Uterus (tissue), 3 donors: ENCODE measurements at regions not wholly inside any gene's neighbourhood (a gene's known extent, or its start where the extent isn't known, plus 50 kb on each side); places are given as distances from the start of the nearest gene placed in this dataset.

Experiments
- DNase-seq, 2 donors: peaks; one replicate each; pipeline ENCODE4 v3.0.0-alpha.2; 2019 to 2020
- H3K27ac ChIP-seq, 2 donors: fragments of 200-600 bp; sonication (generic); 1 replicate in 1 of 2; 2 replicates in 1 of 2; pipeline ENCODE4 v1.5.1; 2016 to 2018
- H3K27me3 ChIP-seq, 2 donors: fragments of 200-600 bp; sonication (generic); one replicate each; pipeline ENCODE4 v1.5.1; 2018 to 2019; ENCODE audit warnings: control low read depth in 1 of 2
- H3K36me3 ChIP-seq, 2 donors: fragments of 200-600 bp; sonication (generic); one replicate each; pipeline ENCODE4 v1.5.1; 2019; ENCODE audit warnings: control low read depth in 1 of 2
- H3K4me1 ChIP-seq, 2 donors: fragments of 200-600 bp; sonication (generic); one replicate each; pipeline ENCODE4 v1.5.1; 2018 to 2019; ENCODE audit warnings: control low read depth in 1 of 2
- H3K4me3 ChIP-seq, 2 donors: fragments of 200-600 bp; sonication (generic); 1 replicate in 1 of 2; 2 replicates in 1 of 2; pipeline ENCODE4 v1.5.1; 2018 to 2019; ENCODE audit warnings: mild to moderate bottlenecking in 1 of 2
- H3K9me3 ChIP-seq, 2 donors: fragments of 200-600 bp; sonication (generic); one replicate each; pipeline ENCODE4 v1.5.1; 2019; ENCODE audit warnings: control low read depth in 1 of 2
- CTCF ChIP-seq, 4 experiments: fragments of 200-600 bp in 2 of 4; fragments of 450-650 bp in 2 of 4; sonication (generic) in 2 of 4; IDR thresholded peaks; one replicate each; pipeline ENCODE4 v1.5.1; 2016 to 2019; ENCODE audit warnings: antibody characterized with exemption in 4 of 4, mild to moderate bottlenecking in 2 of 4, moderate library complexity in 1 of 4
- POLR2A ChIP-seq, 2 donors: fragments of 450-650 bp; IDR thresholded peaks; one replicate each; pipeline ENCODE4 v1.6.1; 2016; ENCODE audit warnings: antibody characterized with exemption in 2 of 2, mild to moderate bottlenecking in 1 of 2, moderate library complexity in 1 of 2
- intact Hi-C: fragments of 100-400 bp; cut with DNase I; formaldehyde crosslinking; loops from one replicate; pipeline ENCODE4 v1.15.1; 2023; ENCODE audit warnings: low total_unique reads
- donor health status: DM: yes; HTN: yes; CAD: no.

GRCh38 chr18:38563396-38563980 lies 997.9 kb upstream of the CELF4 start:
- H3K36me3 ChIP-seq = no peaks in the 10 kb centered on the region
- no peaks in the 10 kb centered on the region for H3K27me3 ChIP-seq
- H3K4me1 ChIP-seq = no peaks in the 10 kb centered on the region
- DNase-seq = no peak
- H3K4me3 ChIP-seq = no peak overlapping the region
- TF ChIP-seq POLR2A (IDR thresholded peaks at IDR 0.05) (no peak), CTCF (IDR thresholded peaks at IDR 0.05) (no peak)
- intact Hi-C loops = no loop called here
- no peaks in the 10 kb centered on the region for H3K9me3 ChIP-seq
- no peak overlapping the region for H3K27ac ChIP-seq

GRCh38 chr18:38557006-38557405 lies 991.4 kb upstream of the CELF4 start:
- Histone ChIP-seq H3K36me3 (no peaks in the 10 kb centered on the region), H3K27me3 (no peaks in the 10 kb centered on the region), H3K27ac (no peak overlapping the region), H3K4me3 (no peak overlapping the region), H3K4me1 (no peaks in the 10 kb centered on the region), H3K9me3 (no peaks in the 10 kb centered on the region)
- intact Hi-C loops = no loop called here
- TF ChIP-seq CTCF (IDR thresholded peaks at IDR 0.05) (no peak), POLR2A (IDR thresholded peaks at IDR 0.05) (no peak)
- no peak for DNase-seq

- Histone ChIP-seq H3K36me3 (no peaks in the 10 kb centered on the region), H3K9me3 (no peaks in the 10 kb centered on the region), H3K4me3 (no peak overlapping the region), H3K27me3 (no peaks in the 10 kb centered on the region), H3K27ac (no peak overlapping the region), H3K4me1 (no peaks in the 10 kb centered on the region)
- DNase-seq = no peak
- intact Hi-C loops = no loop called here
- TF ChIP-seq CTCF (IDR thresholded peaks at IDR 0.05) (no peak), POLR2A (IDR thresholded peaks at IDR 0.05) (no peak)
Measured at GRCh38 chr18:38552732-38553321, 987.2 kb upstream of the CELF4 start.

- Histone ChIP-seq H3K9me3 (no peaks in the 10 kb centered on the region), H3K27me3 (no peaks in the 10 kb centered on the region), H3K27ac (no peak overlapping the region), H3K4me1 (no peaks in the 10 kb centered on the region), H3K36me3 (no peaks in the 10 kb centered on the region), H3K4me3 (no peak overlapping the region)
- no peak for DNase-seq
- intact Hi-C loops = no loop called here
- TF ChIP-seq CTCF (IDR thresholded peaks at IDR 0.05) = no peak
Measured at GRCh38 chr18:38551881-38552280, 986.3 kb upstream of the CELF4 start.

- H3K27me3 ChIP-seq = no peaks in the 10 kb centered on the region
- no peaks in the 10 kb centered on the region for H3K36me3 ChIP-seq
- H3K4me1 ChIP-seq = no peaks in the 10 kb centered on the region
- intact Hi-C loops = no loop called here
- DNase-seq = no peak
- no peak overlapping the region for H3K27ac ChIP-seq
- no peaks in the 10 kb centered on the region for H3K9me3 ChIP-seq
- no peak overlapping the region for H3K4me3 ChIP-seq
- no peak for TF ChIP-seq CTCF (IDR thresholded peaks at IDR 0.05)
- no peak for TF ChIP-seq POLR2A (IDR thresholded peaks at IDR 0.05)
Measured at GRCh38 chr18:38545071-38545470, 979.5 kb upstream of the CELF4 start.
